H1 (cell line): ENCODE measurements at regions not wholly inside any gene's neighbourhood (a gene's known extent, or its start where the extent isn't known, plus 50 kb on each side); places are given as distances from the start of the nearest gene placed in this dataset.

Experiments
- BACH1 ChIP-seq: IDR thresholded peaks from 2 replicates; pipeline ENCODE4 v1.6.1; 2012; ENCODE audit warnings: low read length, improper control_type of control experiment
- CBX8 ChIP-seq: fragments of 300-800, 300-1000 bp; sonication (generic); IDR thresholded peaks from 2 replicates; pipeline ENCODE4 v1.7.1; 2016; ENCODE audit warnings: low read depth, low read length, borderline replicate concordance
- CHD7 ChIP-seq: fragments of 300-600 bp; sonication (generic); IDR thresholded peaks from 2 replicates; pipeline ENCODE4 v1.7.1; 2012; ENCODE audit warnings: low read length, moderate library complexity, mild to moderate bottlenecking, inconsistent platforms; ENCODE audit not compliant: insufficient replicate concordance
- GABPA ChIP-seq: IDR thresholded peaks from 2 replicates; pipeline ENCODE4 v1.6.1; 2011; ENCODE audit warnings: mild to moderate bottlenecking, low read length, moderate library complexity, borderline replicate concordance; ENCODE audit not compliant: insufficient read depth
- RFX5 ChIP-seq: IDR thresholded peaks from 2 replicates; pipeline ENCODE4 v1.6.1; 2011; ENCODE audit warnings: low read depth, low read length, improper control_type of control experiment, borderline replicate concordance
- SP2 ChIP-seq: IDR thresholded peaks from 2 replicates; pipeline ENCODE4 v1.6.1; 2012; ENCODE audit warnings: mild to moderate bottlenecking, low read length, inconsistent platforms
- SP4 ChIP-seq: IDR thresholded peaks from 2 replicates; pipeline ENCODE4 v1.6.1; 2012; ENCODE audit warnings: low read length, inconsistent platforms
- TAF1 ChIP-seq: IDR thresholded peaks from 2 replicates; pipeline ENCODE4 v1.6.1; 2011; ENCODE audit warnings: mild to moderate bottlenecking, low read depth, low read length
- YY1 ChIP-seq: IDR thresholded peaks from 2 replicates; pipeline ENCODE4 v1.6.1; 2011; ENCODE audit warnings: low read depth, mild to moderate bottlenecking, low read length

GRCh38 chr13:73842626-73843025 lies 291.6 kb downstream of the KLF12 start (continued):
- no peak for TF ChIP-seq CHD7
- no peak for TF ChIP-seq RFX5
- no peak for TF ChIP-seq GABPA
- TF ChIP-seq SP4: no peak
- TF ChIP-seq YY1: no peak
- TF ChIP-seq TAF1: no peak
- no peak for TF ChIP-seq CBX8
- no peak for TF ChIP-seq BACH1
- TF ChIP-seq SP2: no peak
